ENCODE measurements at regions not wholly inside any gene's neighbourhood (a gene's known extent, or its start where the extent isn't known, plus 50 kb on each side); places are given as distances from the start of the nearest gene placed in this dataset.

DNA sequence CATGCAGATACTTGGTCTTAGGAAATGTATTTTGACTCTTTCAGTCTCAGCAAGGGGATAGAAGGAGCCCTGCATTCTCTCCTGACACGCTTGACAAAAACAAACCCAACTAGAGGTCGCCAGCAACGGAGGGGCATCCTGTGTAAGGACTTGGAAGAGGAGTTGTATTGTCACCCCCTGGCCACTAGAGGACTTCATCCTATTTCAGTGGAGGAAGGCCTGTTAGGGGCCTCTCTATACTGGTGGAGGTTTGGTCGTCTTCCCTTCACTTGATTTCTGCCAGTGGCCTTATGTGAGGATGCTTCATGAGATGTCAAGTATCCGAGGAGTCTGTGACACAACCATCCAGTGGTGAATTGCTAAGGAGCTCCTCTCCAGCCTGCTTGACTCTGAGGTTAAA, 122.8 kb upstream of the STC2 start:
- no TSS peak for BruUV-seq (replicated peaks)
- POLR2A ChIA-PET (ENCODE audit: low non-redundant PET), result no interaction called here
- TF ChIP-seq EZH2 (IDR thresholded peaks at IDR 0.05; ENCODE audit: borderline replicate concordance, low read depth, low read length, poor library complexity, severe bottlenecking), result no peak
- TF ChIP-seq, protein P1, sequence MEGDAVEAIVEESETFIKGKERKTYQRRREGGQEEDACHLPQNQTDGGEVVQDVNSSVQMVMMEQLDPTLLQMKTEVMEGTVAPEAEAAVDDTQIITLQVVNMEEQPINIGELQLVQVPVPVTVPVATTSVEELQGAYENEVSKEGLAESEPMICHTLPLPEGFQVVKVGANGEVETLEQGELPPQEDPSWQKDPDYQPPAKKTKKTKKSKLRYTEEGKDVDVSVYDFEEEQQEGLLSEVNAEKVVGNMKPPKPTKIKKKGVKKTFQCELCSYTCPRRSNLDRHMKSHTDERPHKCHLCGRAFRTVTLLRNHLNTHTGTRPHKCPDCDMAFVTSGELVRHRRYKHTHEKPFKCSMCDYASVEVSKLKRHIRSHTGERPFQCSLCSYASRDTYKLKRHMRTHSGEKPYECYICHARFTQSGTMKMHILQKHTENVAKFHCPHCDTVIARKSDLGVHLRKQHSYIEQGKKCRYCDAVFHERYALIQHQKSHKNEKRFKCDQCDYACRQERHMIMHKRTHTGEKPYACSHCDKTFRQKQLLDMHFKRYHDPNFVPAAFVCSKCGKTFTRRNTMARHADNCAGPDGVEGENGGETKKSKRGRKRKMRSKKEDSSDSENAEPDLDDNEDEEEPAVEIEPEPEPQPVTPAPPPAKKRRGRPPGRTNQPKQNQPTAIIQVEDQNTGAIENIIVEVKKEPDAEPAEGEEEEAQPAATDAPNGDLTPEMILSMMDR (conservative IDR thresholded peaks at IDR 0.05; ENCODE audit: low read depth, low read length), result peak; percentile 54
- CTCF ChIA-PET, result no interaction called here
- H3K4me1 ChIP-seq (ENCODE audit: insufficient read depth, low read length, poor library complexity, severe bottlenecking), result no peaks in the 10 kb centered on the region
- H3K9me3 ChIP-seq (ENCODE audit: low read depth, low read length, poor library complexity, severe bottlenecking), result no peaks in the 10 kb centered on the region
- H3K27me3 ChIP-seq (replicated peaks; ENCODE audit: insufficient read depth, low read depth, low read length, poor library complexity), result no peaks in the 10 kb centered on the region
- intact Hi-C loops (cut with micrococcal nuclease; ENCODE audit: unreplicated experiment), result no loop called here
- H3K36me3 ChIP-seq (ENCODE audit: insufficient read depth, low read length, poor library complexity, severe bottlenecking), result no peaks in the 10 kb centered on the region
- DNase-seq (ENCODE audit: low spot score), result peak; percentile 45
- H3K27ac ChIP-seq (ENCODE audit: low read depth, low read length, poor library complexity, severe bottlenecking), result no peak overlapping the region
- no peak overlapping the region for H3K4me3 ChIP-seq (ENCODE audit: low read depth, low read length, poor library complexity, severe bottlenecking)

DNA sequence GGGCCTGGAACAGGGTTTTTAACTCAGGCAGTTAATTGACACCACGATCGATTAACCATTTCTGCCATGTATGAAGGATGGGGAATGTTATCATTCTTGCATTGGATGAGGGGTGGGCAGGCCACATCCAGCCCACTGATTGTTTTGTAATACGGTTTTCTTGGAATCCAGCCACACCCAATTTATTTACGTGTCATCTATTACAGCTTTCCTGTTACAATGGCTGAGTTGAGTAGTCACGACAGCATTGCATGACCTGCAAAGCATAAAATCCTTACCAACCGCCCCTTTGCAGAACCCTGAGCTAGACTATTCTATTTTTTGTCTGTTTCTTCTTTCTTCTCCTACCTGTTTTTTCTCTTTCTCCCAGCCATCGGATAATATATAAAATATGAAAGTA, 122.0 kb upstream of the STC2 start:
- no peak for TF ChIP-seq EZH2 (IDR thresholded peaks at IDR 0.05; ENCODE audit: borderline replicate concordance, low read depth, low read length, poor library complexity, severe bottlenecking)
- TF ChIP-seq, protein P1 (conservative IDR thresholded peaks at IDR 0.05; ENCODE audit: low read depth, low read length), result no peak
- POLR2A ChIA-PET (ENCODE audit: low non-redundant PET), result no interaction called here
- CTCF ChIA-PET, result no interaction called here
- intact Hi-C loops (cut with micrococcal nuclease; ENCODE audit: unreplicated experiment), result no loop called here
- BruUV-seq (replicated peaks), result no TSS peak
- H3K9me3 ChIP-seq (ENCODE audit: low read depth, low read length, poor library complexity, severe bottlenecking), result no peaks in the 10 kb centered on the region
- no peaks in the 10 kb centered on the region for H3K36me3 ChIP-seq (ENCODE audit: insufficient read depth, low read length, poor library complexity, severe bottlenecking)
- H3K4me3 ChIP-seq (ENCODE audit: low read depth, low read length, poor library complexity, severe bottlenecking), result no peak overlapping the region
- H3K4me1 ChIP-seq (ENCODE audit: insufficient read depth, low read length, poor library complexity, severe bottlenecking), result no peaks in the 10 kb centered on the region
- no peak for DNase-seq (ENCODE audit: low spot score)
- no peak overlapping the region for H3K27ac ChIP-seq (ENCODE audit: low read depth, low read length, poor library complexity, severe bottlenecking)
- H3K27me3 ChIP-seq (replicated peaks; ENCODE audit: insufficient read depth, low read depth, low read length, poor library complexity), result no peaks in the 10 kb centered on the region

DNA sequence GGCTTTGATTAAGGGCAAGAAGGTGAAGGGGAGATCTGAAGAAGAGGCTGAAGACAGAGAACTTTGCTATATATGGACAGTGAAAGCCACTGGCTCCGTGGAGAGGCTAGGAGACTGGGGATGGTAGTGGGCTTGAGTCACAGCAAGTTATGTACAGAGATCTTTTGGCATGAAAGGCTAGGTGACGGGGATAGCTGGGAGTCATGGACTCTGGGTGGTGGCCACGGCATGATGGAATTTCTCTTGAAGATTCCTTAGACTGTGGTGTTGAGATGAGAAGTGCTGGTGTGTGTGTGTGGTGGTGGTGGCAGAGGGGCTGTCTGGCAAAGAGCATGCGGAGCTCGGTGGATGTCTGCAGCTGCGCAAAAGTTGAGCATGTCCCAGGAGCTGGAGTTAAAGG, 120.6 kb upstream of the STC2 start:
- Histone ChIP-seq H3K4me3 (ENCODE audit: low read depth, low read length, poor library complexity, severe bottlenecking) (no peak overlapping the region), H3K4me1 (ENCODE audit: insufficient read depth, low read length, poor library complexity, severe bottlenecking) (no peaks in the 10 kb centered on the region), H3K9me3 (ENCODE audit: low read depth, low read length, poor library complexity, severe bottlenecking) (no peaks in the 10 kb centered on the region), H3K27me3 (replicated peaks; ENCODE audit: insufficient read depth, low read depth, low read length, poor library complexity) (no peaks in the 10 kb centered on the region), H3K27ac (ENCODE audit: low read depth, low read length, poor library complexity, severe bottlenecking) (no peak overlapping the region), H3K36me3 (ENCODE audit: insufficient read depth, low read length, poor library complexity, severe bottlenecking) (no peaks in the 10 kb centered on the region)
- DNase-seq (ENCODE audit: low spot score), result no peak
- CTCF ChIA-PET, result no interaction called here
- no TSS peak for BruUV-seq (replicated peaks)
- TF ChIP-seq, protein P1 (conservative IDR thresholded peaks at IDR 0.05; ENCODE audit: low read depth, low read length), result no peak
- POLR2A ChIA-PET (ENCODE audit: low non-redundant PET), result no interaction called here
- intact Hi-C loops (cut with micrococcal nuclease; ENCODE audit: unreplicated experiment), result no loop called here
